SK-N-SH (cell line): ENCODE measurements at regions not wholly inside any gene's neighbourhood (a gene's known extent, or its start where the extent isn't known, plus 50 kb on each side); places are given as distances from the start of the nearest gene placed in this dataset.

Experiments used
- CTCF ChIA-PET: fragments of 300-600, 350-600 bp; formaldehyde crosslinking; extraction: SDS; loops from one replicate; lab custom pipeline; 2021; lab: Yijun Ruan, JAX
- POLR2A ChIA-PET: fragments of 350-600 bp; sonication (Branson Sonifier 250); formaldehyde crosslinking; extraction: SDS; loops from one replicate; lab custom pipeline; 2020; ENCODE audit warnings: antibody characterized with exemption, inconsistent platforms; lab: Yijun Ruan, JAX
- DNase-seq: peaks from one replicate; pipeline ENCODE4 v3.0.0; 2012
- H2AFZ ChIP-seq: fragments of 200-600 bp; sonication (generic); 2 replicates; pipeline ENCODE4 v1.8.1; 2016; ENCODE audit warnings: antibody characterized with exemption, mild to moderate bottlenecking, low read depth
- H3F3A ChIP-seq: fragments of 200-600 bp; sonication (generic); replicated peaks from 2 replicates; pipeline ENCODE3; 2016; ENCODE audit warnings: antibody characterized with exemption, mild to moderate bottlenecking; ENCODE audit not compliant: insufficient read depth
- H3K27ac ChIP-seq, 2 experiments: fragments of 200-500 bp in 1 of 2; fragments of 200-600 bp in 1 of 2; sonication (Bioruptor generic) in 1 of 2; sonication (generic), shearing (Covaris generic) in 1 of 2; 2 replicates each; pipeline versions ENCODE4 v1.5.1 to v1.6.1; 2014 to 2016; ENCODE audit warnings: low read depth in 2 of 2, inconsistent platforms in 1 of 2, low read length in 1 of 2, mild to moderate bottlenecking in 1 of 2, mixed read lengths in 1 of 2
- H3K27me3 ChIP-seq: fragments of 200-600 bp; sonication (generic), shearing (Covaris generic); 2 replicates; pipeline ENCODE4 v1.6.1; 2016; ENCODE audit warnings: mixed run types; ENCODE audit not compliant: insufficient read depth
- H3K36me3 ChIP-seq, 2 experiments: fragments of 200-500 bp in 1 of 2; fragments of 200-600 bp in 1 of 2; sonication (Bioruptor generic) in 1 of 2; sonication (generic) in 1 of 2; replicated peaks in 1 of 2; 2 replicates each; pipeline versions ENCODE3 to v1.5.1; 2014 to 2016; ENCODE audit warnings: low read length in 1 of 2, mild to moderate bottlenecking in 1 of 2; ENCODE audit not compliant: insufficient read depth in 2 of 2, control insufficient read depth in 1 of 2
- H3K4me1 ChIP-seq, 2 experiments: fragments of 200-500 bp in 1 of 2; fragments of 200-600 bp in 1 of 2; sonication (Bioruptor generic) in 1 of 2; sonication (generic), shearing (Covaris generic) in 1 of 2; 2 replicates each; pipeline versions ENCODE4 v1.5.1 to v1.6.1; 2014 to 2016; ENCODE audit warnings: low read depth in 1 of 2, low read length in 1 of 2, mixed run types in 1 of 2; ENCODE audit not compliant: insufficient read depth in 2 of 2, control insufficient read depth in 1 of 2
- H3K4me2 ChIP-seq: fragments of 200-600 bp; sonication (generic), shearing (Covaris generic); 2 replicates; pipeline ENCODE4 v1.6.1; 2017; ENCODE audit warnings: mixed run types
- H3K4me3 ChIP-seq, 2 experiments: fragments of 200-500 bp in 1 of 2; fragments of 200-600 bp in 1 of 2; sonication (Bioruptor generic) in 1 of 2; sonication (generic), shearing (Covaris generic) in 1 of 2; 2 replicates each; pipeline versions ENCODE4 v1.5.1 to v1.8.1; 2014 to 2016; ENCODE audit warnings: low read depth in 2 of 2, inconsistent platforms in 1 of 2, low read length in 1 of 2, mild to moderate bottlenecking in 1 of 2, mixed read lengths in 1 of 2, moderate library complexity in 1 of 2
- H3K79me2 ChIP-seq: fragments of 200-600 bp; sonication (generic); 2 replicates; pipeline ENCODE4 v1.8.1; 2017; ENCODE audit warnings: mild to moderate bottlenecking; ENCODE audit not compliant: insufficient read depth
- H3K9ac ChIP-seq: fragments of 200-600 bp; sonication (generic); 2 replicates; pipeline ENCODE4 v1.6.1; 2017; ENCODE audit warnings: mixed run types
- H3K9me2 ChIP-seq: fragments of 200-600 bp; sonication (generic); 2 replicates; pipeline ENCODE4 v1.6.1; 2017; ENCODE audit warnings: mixed run types
- H3K9me3 ChIP-seq: fragments of 200-600 bp; sonication (generic); 2 replicates; pipeline ENCODE4 v1.6.1; 2017; ENCODE audit warnings: mixed run types, mild to moderate bottlenecking, moderate library complexity
- H4K20me1 ChIP-seq: fragments of 200-600 bp; sonication (generic); 2 replicates; pipeline ENCODE4 v1.6.1; 2017; ENCODE audit warnings: mild to moderate bottlenecking, mixed run types; ENCODE audit not compliant: insufficient read depth
- CHD2 ChIP-seq: fragments of 150-350 bp; IDR thresholded peaks from 2 replicates; pipeline ENCODE4 v1.6.1; 2018; ENCODE audit warnings: low read length; ENCODE audit not compliant: partially characterized antibody
- ELF1 ChIP-seq: IDR thresholded peaks from 2 replicates; pipeline ENCODE4 v1.4.0; 2012
- EP300 ChIP-seq, 2 experiments: IDR thresholded peaks; 2 replicates each; pipeline versions ENCODE4 v1.4.0 to v1.6.1; 2012; ENCODE audit warnings: borderline replicate concordance in 1 of 2, low read depth in 1 of 2, low read length in 1 of 2
- EZH2phosphoT487 ChIP-seq: fragments of 200-600 bp; sonication (generic); IDR thresholded peaks from 2 replicates; pipeline ENCODE4 v1.6.1; 2017; ENCODE audit warnings: low read depth, mixed run types, mild to moderate bottlenecking, antibody characterized with exemption, moderate library complexity, borderline replicate concordance
- FOSL2 ChIP-seq: IDR thresholded peaks from 2 replicates; pipeline ENCODE4 v1.4.0; 2012; ENCODE audit warnings: low read depth, mild to moderate bottlenecking, moderate library complexity, borderline replicate concordance
- GABPA ChIP-seq: IDR thresholded peaks from 2 replicates; pipeline ENCODE4 v1.4.0; 2012; ENCODE audit warnings: low read depth, mild to moderate bottlenecking
- IRF3 ChIP-seq: fragments of 150-350 bp; IDR thresholded peaks from 2 replicates; pipeline ENCODE4 v1.6.1; 2016; ENCODE audit warnings: mild to moderate bottlenecking, low read depth, low read length
- JUND ChIP-seq: IDR thresholded peaks from 2 replicates; pipeline ENCODE4 v1.4.0; 2012
- MAX ChIP-seq: IDR thresholded peaks from 2 replicates; pipeline ENCODE4 v1.4.0; 2012; ENCODE audit warnings: low read depth
- NFIC ChIP-seq: IDR thresholded peaks from 2 replicates; pipeline ENCODE4 v1.4.0; 2012; ENCODE audit warnings: borderline replicate concordance
- POLR2AphosphoS5 ChIP-seq: IDR thresholded peaks from 2 replicates; pipeline ENCODE4 v1.6.1; 2012; ENCODE audit warnings: low read depth, low read length
- RCOR1 ChIP-seq: fragments of 150-350 bp; IDR thresholded peaks from 2 replicates; pipeline ENCODE4 v1.6.1; 2017; ENCODE audit warnings: antibody characterized with exemption, low read length
- RFX5 ChIP-seq: IDR thresholded peaks from 2 replicates; pipeline ENCODE4 v1.6.1; 2012; ENCODE audit warnings: mild to moderate bottlenecking, improper control_type of control experiment, low read length
- RXRA ChIP-seq: IDR thresholded peaks from 2 replicates; pipeline ENCODE4 v1.4.0; 2012; ENCODE audit warnings: low read depth, mild to moderate bottlenecking, borderline replicate concordance
- SIN3A ChIP-seq: IDR thresholded peaks from 2 replicates; pipeline ENCODE4 v1.6.1; 2012; ENCODE audit warnings: low read depth, mild to moderate bottlenecking, low read length, moderate library complexity, borderline replicate concordance
- SMC3 ChIP-seq: IDR thresholded peaks from 2 replicates; pipeline ENCODE4 v1.6.1; 2012; ENCODE audit warnings: low read depth, low read length, improper control_type of control experiment
- TCF12 ChIP-seq: IDR thresholded peaks from 2 replicates; pipeline ENCODE4 v1.4.0; 2012
- TEAD4 ChIP-seq: IDR thresholded peaks from 2 replicates; pipeline ENCODE4 v1.4.0; 2012; ENCODE audit warnings: mild to moderate bottlenecking, borderline replicate concordance; ENCODE audit not compliant: insufficient read depth
- YY1 ChIP-seq: IDR thresholded peaks from 2 replicates; pipeline ENCODE4 v1.4.0; 2012; ENCODE audit warnings: low read depth, mild to moderate bottlenecking
- ZBTB33 ChIP-seq: IDR thresholded peaks from 2 replicates; pipeline ENCODE4 v1.4.0; 2012; ENCODE audit warnings: low read depth, borderline replicate concordance
- WGBS: methylation state at CpG from one replicate; pipeline ENCODE4 v1.1.6; 2017; ENCODE audit warnings: low lambda C conversion rate; 5-methylcytosine and 5-hydroxymethylcytosine counted together
- TF ChIP-seq, protein P1 (sequence below): IDR thresholded peaks from 2 replicates; pipeline ENCODE4 v1.6.1; 2012; ENCODE audit warnings: mild to moderate bottlenecking, low read depth, low read length, moderate library complexity

DNA sequence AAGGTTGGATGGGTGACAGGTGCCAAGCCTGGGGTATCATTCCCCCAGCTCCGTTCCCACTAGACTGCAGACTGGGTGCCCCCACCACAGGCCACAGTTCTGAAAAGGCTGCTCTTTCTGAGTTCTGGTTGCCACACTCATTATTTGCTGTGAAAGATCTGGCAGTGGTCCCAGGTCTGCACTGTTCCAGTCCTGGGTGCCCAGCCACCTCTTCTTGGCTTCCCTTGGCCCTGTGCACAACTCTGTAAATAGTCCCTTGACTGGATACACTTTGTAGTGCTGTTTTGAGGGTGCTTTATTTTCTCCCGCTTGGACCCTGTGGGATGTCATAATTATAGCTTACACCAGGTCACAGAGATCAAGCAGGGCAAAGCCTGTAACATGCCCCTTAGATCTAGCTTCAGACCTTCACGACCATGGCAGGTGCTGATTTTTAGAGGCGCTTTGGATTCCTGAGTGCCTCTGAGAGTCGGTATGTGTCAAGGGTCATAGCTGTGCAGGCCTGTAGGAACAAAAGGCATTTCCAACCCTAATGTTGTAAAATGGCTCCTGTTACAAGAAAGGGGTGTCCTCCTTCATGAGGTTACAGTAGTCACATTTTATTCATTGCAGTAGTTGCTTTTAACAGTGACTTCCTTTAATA lies 344.9 kb downstream of the ICE1 start (continued):
- TF ChIP-seq FOSL2 (no peak), TCF12 (no peak), IRF3 (no peak), SMC3 (no peak), GABPA (no peak), RFX5 (no peak), RXRA (no peak)

GRCh38 chr5:5765066-5765850 lies 342.8 kb downstream of the ICE1 start:
- Histone ChIP-seq H3K27ac (no peak overlapping the region), H2AFZ (no peak overlapping the region), H3K36me3 (no peaks in the 10 kb centered on the region), H3K9me3 (no peaks in the 10 kb centered on the region), H3K9me2 (no peaks in the 10 kb centered on the region), H3K4me2 (no peak overlapping the region), H3K79me2 (no peaks in the 10 kb centered on the region), H4K20me1 (no peaks in the 10 kb centered on the region), H3K27me3 (no peaks in the 10 kb centered on the region), H3F3A (no peaks in the 10 kb centered on the region), H3K4me1 (peaks cover 0 to 27% of the 10 kb centered on the region in 2 experiments; a peak in 2 of 4 replicates), H3K4me3 (no peak overlapping the region), H3K9ac (no peak overlapping the region)
- POLR2A ChIA-PET = no interaction called here
- DNase-seq = no peak
- CTCF ChIA-PET = interaction anchor here (1.0 kb wide), 1 partner anchor 15 kb away, joined by 3 read pairs; no protein-coding TSS in a partner anchor
- WGBS = 29% methylated on average over 7 of the region's 7 CpGs
- TF ChIP-seq FOSL2 (no peak), POLR2AphosphoS5 (no peak), EZH2phosphoT487 (no peak), YY1 (no peak), NFIC (no peak), ELF1 (no peak), TCF12 (no peak), TEAD4 (no peak), SIN3A (no peak), RCOR1 (no peak), ZBTB33 (no peak), JUND (no peak), EP300 (IDR thresholded peaks at IDR 0.05; ENCODE audit: borderline replicate concordance in 1 of 2, low read depth in 1 of 2, low read length in 1 of 2) (no peak), RXRA (no peak), CHD2 (no peak), GABPA (no peak), MAX (no peak)
- TF ChIP-seq, protein P1, sequence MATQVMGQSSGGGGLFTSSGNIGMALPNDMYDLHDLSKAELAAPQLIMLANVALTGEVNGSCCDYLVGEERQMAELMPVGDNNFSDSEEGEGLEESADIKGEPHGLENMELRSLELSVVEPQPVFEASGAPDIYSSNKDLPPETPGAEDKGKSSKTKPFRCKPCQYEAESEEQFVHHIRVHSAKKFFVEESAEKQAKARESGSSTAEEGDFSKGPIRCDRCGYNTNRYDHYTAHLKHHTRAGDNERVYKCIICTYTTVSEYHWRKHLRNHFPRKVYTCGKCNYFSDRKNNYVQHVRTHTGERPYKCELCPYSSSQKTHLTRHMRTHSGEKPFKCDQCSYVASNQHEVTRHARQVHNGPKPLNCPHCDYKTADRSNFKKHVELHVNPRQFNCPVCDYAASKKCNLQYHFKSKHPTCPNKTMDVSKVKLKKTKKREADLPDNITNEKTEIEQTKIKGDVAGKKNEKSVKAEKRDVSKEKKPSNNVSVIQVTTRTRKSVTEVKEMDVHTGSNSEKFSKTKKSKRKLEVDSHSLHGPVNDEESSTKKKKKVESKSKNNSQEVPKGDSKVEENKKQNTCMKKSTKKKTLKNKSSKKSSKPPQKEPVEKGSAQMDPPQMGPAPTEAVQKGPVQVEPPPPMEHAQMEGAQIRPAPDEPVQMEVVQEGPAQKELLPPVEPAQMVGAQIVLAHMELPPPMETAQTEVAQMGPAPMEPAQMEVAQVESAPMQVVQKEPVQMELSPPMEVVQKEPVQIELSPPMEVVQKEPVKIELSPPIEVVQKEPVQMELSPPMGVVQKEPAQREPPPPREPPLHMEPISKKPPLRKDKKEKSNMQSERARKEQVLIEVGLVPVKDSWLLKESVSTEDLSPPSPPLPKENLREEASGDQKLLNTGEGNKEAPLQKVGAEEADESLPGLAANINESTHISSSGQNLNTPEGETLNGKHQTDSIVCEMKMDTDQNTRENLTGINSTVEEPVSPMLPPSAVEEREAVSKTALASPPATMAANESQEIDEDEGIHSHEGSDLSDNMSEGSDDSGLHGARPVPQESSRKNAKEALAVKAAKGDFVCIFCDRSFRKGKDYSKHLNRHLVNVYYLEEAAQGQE = no peak
